Neural cell (in vitro differentiated cells): ENCODE measurements at regions not wholly inside any gene's neighbourhood (a gene's known extent, or its start where the extent isn't known, plus 50 kb on each side); places are given as distances from the start of the nearest gene placed in this dataset.

Experiments
- H2AFZ ChIP-seq: fragments of 200-600, 300-800 bp; sonication (generic), shearing (Covaris generic); 2 replicates; pipeline ENCODE4 v1.6.0; 2014; ENCODE audit warnings: low read depth, mild to moderate bottlenecking, antibody characterized with exemption, low read length, moderate library complexity
- H3F3A ChIP-seq: fragments of 200-600 bp; shearing (Covaris generic); 2 replicates; pipeline ENCODE4 v1.6.1; 2016; ENCODE audit warnings: mild to moderate bottlenecking, moderate library complexity, mixed read lengths, antibody characterized with exemption, low read length; ENCODE audit not compliant: insufficient read depth, poor library complexity, severe bottlenecking
- H3K27ac ChIP-seq: fragments of 200-600, 300-800 bp; sonication (generic), shearing (Covaris generic); 2 replicates; pipeline ENCODE4 v1.5.1; 2014; ENCODE audit warnings: mild to moderate bottlenecking, low read length, moderate library complexity
- H3K27me3 ChIP-seq: fragments of 300-800, 200-600 bp; sonication (generic), shearing (Covaris generic); 2 replicates; pipeline ENCODE4 v1.6.0; 2014; ENCODE audit warnings: mild to moderate bottlenecking, low read depth, low read length, moderate library complexity; ENCODE audit not compliant: insufficient read depth
- H3K36me3 ChIP-seq: fragments of 300-800, 200-600 bp; sonication (generic), shearing (Covaris generic); 2 replicates; pipeline ENCODE4 v1.5.1; 2014; ENCODE audit warnings: mild to moderate bottlenecking, antibody characterized with exemption, low read length, moderate library complexity; ENCODE audit not compliant: insufficient read depth
- H3K4me2 ChIP-seq: fragments of 300-800, 200-600 bp; sonication (generic), shearing (Covaris generic); 2 replicates; pipeline ENCODE4 v1.6.0; 2014; ENCODE audit warnings: mild to moderate bottlenecking, low read length
- H3K4me3 ChIP-seq: fragments of 300-800, 200-600 bp; sonication (generic), shearing (Covaris generic); 2 replicates; pipeline ENCODE4 v1.5.1; 2014; ENCODE audit warnings: mild to moderate bottlenecking, low read length, moderate library complexity
- H3K79me2 ChIP-seq: fragments of 200-600 bp; shearing (Covaris generic); replicated peaks from 2 replicates; pipeline ENCODE4 v1.6.0; 2014; ENCODE audit warnings: mild to moderate bottlenecking, low read length, moderate library complexity; ENCODE audit not compliant: insufficient read depth
- H3K9ac ChIP-seq: fragments of 300-800, 200-600 bp; sonication (generic), shearing (Covaris generic); 2 replicates; pipeline ENCODE4 v1.6.1; 2016; ENCODE audit warnings: mild to moderate bottlenecking, low read length, mixed read lengths
- H3K9me2 ChIP-seq: fragments of 200-600 bp; shearing (Covaris generic); 2 replicates; pipeline ENCODE4 v1.6.1; 2016; ENCODE audit warnings: mild to moderate bottlenecking, low read length, mixed read lengths; ENCODE audit not compliant: insufficient read depth
- H3K9me3 ChIP-seq: fragments of 200-600, 300-800 bp; sonication (generic), shearing (Covaris generic); 2 replicates; pipeline ENCODE4 v1.6.1; 2016; ENCODE audit warnings: mild to moderate bottlenecking, mixed run types, low read length, moderate library complexity, mixed read lengths
- H4K20me1 ChIP-seq: fragments of 200-600 bp; shearing (Covaris generic); 2 replicates; pipeline ENCODE4 v1.6.1; 2016; ENCODE audit warnings: mild to moderate bottlenecking, mixed run types; ENCODE audit not compliant: insufficient read depth
- CTCF ChIP-seq: fragments of 450-650 bp; IDR thresholded peaks from 2 replicates; pipeline ENCODE4 v1.5.1; 2014; ENCODE audit warnings: antibody characterized with exemption, mild to moderate bottlenecking, moderate library complexity; ENCODE audit not compliant: poor library complexity, severe bottlenecking
- EP300 ChIP-seq: fragments of 450-650 bp; conservative IDR thresholded peaks from 2 replicates; pipeline ENCODE4 v1.6.1; 2014; ENCODE audit warnings: antibody characterized with exemption, mild to moderate bottlenecking, moderate library complexity; ENCODE audit not compliant: poor library complexity, severe bottlenecking
- EZH2 ChIP-seq: fragments of 200-600, 300-800 bp; shearing (Covaris generic), sonication (generic); IDR thresholded peaks from 2 replicates; pipeline ENCODE4 v1.6.1; 2014; ENCODE audit warnings: antibody characterized with exemption, low read length, borderline replicate concordance, mild to moderate bottlenecking; ENCODE audit not compliant: insufficient read depth, poor library complexity, severe bottlenecking
- MXI1 ChIP-seq: fragments of 450-650 bp; conservative IDR thresholded peaks from 2 replicates; pipeline ENCODE4 v1.6.1; 2014; ENCODE audit warnings: antibody characterized with exemption, mild to moderate bottlenecking; ENCODE audit not compliant: poor library complexity, severe bottlenecking
- POLR2AphosphoS5 ChIP-seq: IDR thresholded peaks from 2 replicates; pipeline ENCODE4 v1.6.1; 2012
- RAD21 ChIP-seq: fragments of 450-650 bp; conservative IDR thresholded peaks from 2 replicates; pipeline ENCODE4 v1.6.1; 2014; ENCODE audit warnings: antibody characterized with exemption, mild to moderate bottlenecking, moderate library complexity
- SMC3 ChIP-seq: fragments of 450-650 bp; conservative IDR thresholded peaks from 2 replicates; pipeline ENCODE4 v1.6.1; 2014; ENCODE audit warnings: antibody characterized with exemption, mild to moderate bottlenecking, moderate library complexity; ENCODE audit not compliant: poor library complexity
- TAF1 ChIP-seq: IDR thresholded peaks from 2 replicates; pipeline ENCODE4 v1.6.1; 2012; ENCODE audit warnings: low read depth
- TF ChIP-seq, protein P1 (sequence below): IDR thresholded peaks from 2 replicates; pipeline ENCODE4 v1.6.1; 2012; ENCODE audit warnings: borderline replicate concordance

GRCh38 chr5:75885849-75886596, 168.8 kb upstream of the POC5 start:
- TF ChIP-seq SMC3 (no peak), RAD21 (peak; percentile 13), MXI1 (no peak), EZH2 (no peak)
- TF ChIP-seq, protein P1, sequence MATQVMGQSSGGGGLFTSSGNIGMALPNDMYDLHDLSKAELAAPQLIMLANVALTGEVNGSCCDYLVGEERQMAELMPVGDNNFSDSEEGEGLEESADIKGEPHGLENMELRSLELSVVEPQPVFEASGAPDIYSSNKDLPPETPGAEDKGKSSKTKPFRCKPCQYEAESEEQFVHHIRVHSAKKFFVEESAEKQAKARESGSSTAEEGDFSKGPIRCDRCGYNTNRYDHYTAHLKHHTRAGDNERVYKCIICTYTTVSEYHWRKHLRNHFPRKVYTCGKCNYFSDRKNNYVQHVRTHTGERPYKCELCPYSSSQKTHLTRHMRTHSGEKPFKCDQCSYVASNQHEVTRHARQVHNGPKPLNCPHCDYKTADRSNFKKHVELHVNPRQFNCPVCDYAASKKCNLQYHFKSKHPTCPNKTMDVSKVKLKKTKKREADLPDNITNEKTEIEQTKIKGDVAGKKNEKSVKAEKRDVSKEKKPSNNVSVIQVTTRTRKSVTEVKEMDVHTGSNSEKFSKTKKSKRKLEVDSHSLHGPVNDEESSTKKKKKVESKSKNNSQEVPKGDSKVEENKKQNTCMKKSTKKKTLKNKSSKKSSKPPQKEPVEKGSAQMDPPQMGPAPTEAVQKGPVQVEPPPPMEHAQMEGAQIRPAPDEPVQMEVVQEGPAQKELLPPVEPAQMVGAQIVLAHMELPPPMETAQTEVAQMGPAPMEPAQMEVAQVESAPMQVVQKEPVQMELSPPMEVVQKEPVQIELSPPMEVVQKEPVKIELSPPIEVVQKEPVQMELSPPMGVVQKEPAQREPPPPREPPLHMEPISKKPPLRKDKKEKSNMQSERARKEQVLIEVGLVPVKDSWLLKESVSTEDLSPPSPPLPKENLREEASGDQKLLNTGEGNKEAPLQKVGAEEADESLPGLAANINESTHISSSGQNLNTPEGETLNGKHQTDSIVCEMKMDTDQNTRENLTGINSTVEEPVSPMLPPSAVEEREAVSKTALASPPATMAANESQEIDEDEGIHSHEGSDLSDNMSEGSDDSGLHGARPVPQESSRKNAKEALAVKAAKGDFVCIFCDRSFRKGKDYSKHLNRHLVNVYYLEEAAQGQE = no peak
- no peak overlapping the region for H3K9ac ChIP-seq
- H3K4me2 ChIP-seq = no peak overlapping the region
- no peaks in the 10 kb centered on the region for H3K9me2 ChIP-seq
- no peaks in the 10 kb centered on the region for H3K27me3 ChIP-seq
- H4K20me1 ChIP-seq = no peaks in the 10 kb centered on the region
- H3K4me3 ChIP-seq = no peak overlapping the region
- no peaks in the 10 kb centered on the region for H3K79me2 ChIP-seq
- H2AFZ ChIP-seq = no peak overlapping the region
- H3K36me3 ChIP-seq = no peaks in the 10 kb centered on the region
- no peaks in the 10 kb centered on the region for H3K9me3 ChIP-seq
- H3F3A ChIP-seq = no peaks in the 10 kb centered on the region
- no peak overlapping the region for H3K27ac ChIP-seq

GRCh38 chr5:75885321-75885720, 168.1 kb upstream of the POC5 start:
- H4K20me1 ChIP-seq = no peaks in the 10 kb centered on the region
- no peak overlapping the region for H3K4me2 ChIP-seq
- TF ChIP-seq EZH2 (no peak), EP300 (no peak), TAF1 (no peak)
- H3K9me2 ChIP-seq = no peaks in the 10 kb centered on the region
- no peak overlapping the region for H3K4me3 ChIP-seq
- no peaks in the 10 kb centered on the region for H3K36me3 ChIP-seq
- H3K27me3 ChIP-seq = no peaks in the 10 kb centered on the region
- no peak overlapping the region for H2AFZ ChIP-seq
- H3K27ac ChIP-seq = no peak overlapping the region
- H3F3A ChIP-seq = no peaks in the 10 kb centered on the region
- no peaks in the 10 kb centered on the region for H3K9me3 ChIP-seq
- no peak overlapping the region for H3K9ac ChIP-seq
- no peaks in the 10 kb centered on the region for H3K79me2 ChIP-seq

GRCh38 chr5:75869891-75870290, 152.7 kb upstream of the POC5 start:
- no peak overlapping the region for H3K4me3 ChIP-seq
- H3F3A ChIP-seq = no peaks in the 10 kb centered on the region
- no peak overlapping the region for H3K9ac ChIP-seq
- no peaks in the 10 kb centered on the region for H3K9me2 ChIP-seq
- no peaks in the 10 kb centered on the region for H3K9me3 ChIP-seq
- no peaks in the 10 kb centered on the region for H4K20me1 ChIP-seq
- H3K27me3 ChIP-seq = no peaks in the 10 kb centered on the region
- TF ChIP-seq TAF1 (no peak), EP300 (no peak), MXI1 (no peak), POLR2AphosphoS5 (no peak), SMC3 (no peak), EZH2 (no peak), CTCF (no peak), RAD21 (no peak)
- TF ChIP-seq, protein P1 = no peak
- no peaks in the 10 kb centered on the region for H3K36me3 ChIP-seq
- no peak overlapping the region for H3K27ac ChIP-seq
- no peak overlapping the region for H2AFZ ChIP-seq
- no peak overlapping the region for H3K4me2 ChIP-seq
- H3K79me2 ChIP-seq = no peaks in the 10 kb centered on the region
